ENCODE measurements at regions not wholly inside any gene's neighbourhood (a gene's known extent, or its start where the extent isn't known, plus 50 kb on each side); places are given as distances from the start of the nearest gene placed in this dataset.

- no peak overlapping the region for H3K27ac ChIP-seq
- intact Hi-C loops (cut with DNase I) = no loop called here
- no peaks in the 10 kb centered on the region for H3K36me3 ChIP-seq
- no peak for ATAC-seq
- H3K4me3 ChIP-seq = no peak overlapping the region
- no peak for DNase-seq
- TF ChIP-seq CTCF (IDR thresholded peaks at IDR 0.05) = no peak
- H3K4me1 ChIP-seq = no peaks in the 10 kb centered on the region
- no peaks in the 10 kb centered on the region for H3K27me3 ChIP-seq
- H3K9me3 ChIP-seq = no peaks in the 10 kb centered on the region
Measured at GRCh38 chr4:188197566-188197965, 58.3 kb downstream of the TRIML1 start.

GRCh38 chr4:188198982-188199792 lies 59.9 kb downstream of the TRIML1 start:
- H3K9me3 ChIP-seq = no peaks in the 10 kb centered on the region
- no peak overlapping the region for H3K27ac ChIP-seq
- no peak for TF ChIP-seq CTCF (IDR thresholded peaks at IDR 0.05)
- H3K4me3 ChIP-seq = no peak overlapping the region
- intact Hi-C loops (cut with DNase I) = no loop called here
- no peaks in the 10 kb centered on the region for H3K4me1 ChIP-seq
- ATAC-seq (no peak), DNase-seq (no peak)
- no peaks in the 10 kb centered on the region for H3K27me3 ChIP-seq
- H3K36me3 ChIP-seq = no peaks in the 10 kb centered on the region

GRCh38 chr4:188201851-188202250 lies 62.6 kb downstream of the TRIML1 start:
- Histone ChIP-seq H3K36me3 (no peaks in the 10 kb centered on the region), H3K4me3 (no peak overlapping the region), H3K4me1 (no peaks in the 10 kb centered on the region), H3K27me3 (no peaks in the 10 kb centered on the region), H3K27ac (no peak overlapping the region), H3K9me3 (no peaks in the 10 kb centered on the region)
- intact Hi-C loops (cut with DNase I) = no loop called here
- ATAC-seq = no peak
- DNase-seq = no peak
- no peak for TF ChIP-seq CTCF (IDR thresholded peaks at IDR 0.05)

GRCh38 chr4:188206783-188207182 lies 67.5 kb downstream of the TRIML1 start:
- TF ChIP-seq CTCF (IDR thresholded peaks at IDR 0.05) = no peak
- Histone ChIP-seq H3K4me3 (no peak overlapping the region), H3K36me3 (no peaks in the 10 kb centered on the region), H3K4me1 (no peaks in the 10 kb centered on the region), H3K27ac (no peak overlapping the region), H3K9me3 (no peaks in the 10 kb centered on the region), H3K27me3 (no peaks in the 10 kb centered on the region)
- intact Hi-C loops (cut with DNase I) = no loop called here
- ATAC-seq (peak; percentile 26), DNase-seq (no peak)

- DNase-seq (no peak), ATAC-seq (no peak)
- Histone ChIP-seq H3K4me1 (no peaks in the 10 kb centered on the region), H3K27ac (no peak overlapping the region), H3K4me3 (no peak overlapping the region), H3K36me3 (no peaks in the 10 kb centered on the region), H3K27me3 (no peaks in the 10 kb centered on the region), H3K9me3 (no peaks in the 10 kb centered on the region)
- intact Hi-C loops (cut with DNase I) = no loop called here
- no peak for TF ChIP-seq CTCF (IDR thresholded peaks at IDR 0.05)
Measured at GRCh38 chr4:188214861-188215260, 75.6 kb downstream of the TRIML1 start.
